WI38 (cell line): ENCODE measurements at regions not wholly inside any gene's neighbourhood (a gene's known extent, or its start where the extent isn't known, plus 50 kb on each side); places are given as distances from the start of the nearest gene placed in this dataset.

Experiments used
- H3K4me3 ChIP-seq: 2 replicates; pipeline ENCODE4 v1.5.1; 2011; ENCODE audit warnings: low read depth, mild to moderate bottlenecking, control low read depth, low read length
- TF ChIP-seq, protein P1 (sequence below): IDR thresholded peaks from 2 replicates; pipeline ENCODE4 v1.5.1; 2012; ENCODE audit warnings: low read depth, mild to moderate bottlenecking, control low read depth, low read length

- TF ChIP-seq, protein P1, sequence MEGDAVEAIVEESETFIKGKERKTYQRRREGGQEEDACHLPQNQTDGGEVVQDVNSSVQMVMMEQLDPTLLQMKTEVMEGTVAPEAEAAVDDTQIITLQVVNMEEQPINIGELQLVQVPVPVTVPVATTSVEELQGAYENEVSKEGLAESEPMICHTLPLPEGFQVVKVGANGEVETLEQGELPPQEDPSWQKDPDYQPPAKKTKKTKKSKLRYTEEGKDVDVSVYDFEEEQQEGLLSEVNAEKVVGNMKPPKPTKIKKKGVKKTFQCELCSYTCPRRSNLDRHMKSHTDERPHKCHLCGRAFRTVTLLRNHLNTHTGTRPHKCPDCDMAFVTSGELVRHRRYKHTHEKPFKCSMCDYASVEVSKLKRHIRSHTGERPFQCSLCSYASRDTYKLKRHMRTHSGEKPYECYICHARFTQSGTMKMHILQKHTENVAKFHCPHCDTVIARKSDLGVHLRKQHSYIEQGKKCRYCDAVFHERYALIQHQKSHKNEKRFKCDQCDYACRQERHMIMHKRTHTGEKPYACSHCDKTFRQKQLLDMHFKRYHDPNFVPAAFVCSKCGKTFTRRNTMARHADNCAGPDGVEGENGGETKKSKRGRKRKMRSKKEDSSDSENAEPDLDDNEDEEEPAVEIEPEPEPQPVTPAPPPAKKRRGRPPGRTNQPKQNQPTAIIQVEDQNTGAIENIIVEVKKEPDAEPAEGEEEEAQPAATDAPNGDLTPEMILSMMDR = no peak
These were observed 188.4 kb downstream of the PCSK1 start for GRCh38 chr5:96244696-96245095.

GRCh38 chr5:96243862-96244261 lies 189.2 kb downstream of the PCSK1 start:
- TF ChIP-seq, protein P1 = no peak
- no peak overlapping the region for H3K4me3 ChIP-seq

More at GRCh38 chr5:96244696-96245095, 188.4 kb downstream of the PCSK1 start:
- H3K4me3 ChIP-seq = no peak overlapping the region

DNA sequence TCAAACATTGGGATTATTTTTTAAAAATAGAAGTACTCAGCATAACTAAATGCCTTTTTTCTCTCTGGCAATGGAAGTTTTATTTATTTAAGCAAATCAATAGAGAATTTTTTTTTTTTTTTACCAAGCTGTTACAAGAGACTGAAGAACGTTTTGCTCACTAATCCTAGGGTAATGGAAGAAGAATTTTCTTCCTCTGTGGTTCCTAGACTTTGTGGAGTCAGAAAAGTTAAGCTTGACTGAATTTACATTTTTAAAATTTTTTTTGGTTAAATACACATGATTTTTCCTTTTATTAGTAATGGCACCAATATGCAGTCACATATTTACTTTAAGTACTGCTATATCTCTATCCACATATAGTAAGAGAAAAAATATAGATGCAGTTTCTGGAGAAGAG lies 189.8 kb downstream of the PCSK1 start:
- TF ChIP-seq, protein P1 = no peak
- no peak overlapping the region for H3K4me3 ChIP-seq

GRCh38 chr5:96242571-96242970 lies 190.5 kb downstream of the PCSK1 start:
- no peak overlapping the region for H3K4me3 ChIP-seq
- TF ChIP-seq, protein P1 = no peak

GRCh38 chr5:96236831-96237230 lies 196.2 kb downstream of the PCSK1 start:
- H3K4me3 ChIP-seq = no peak overlapping the region
- TF ChIP-seq, protein P1 = no peak

- TF ChIP-seq, protein P1 = no peak
- no peak overlapping the region for H3K4me3 ChIP-seq
These were observed 197.0 kb downstream of the PCSK1 start for GRCh38 chr5:96236051-96236450.

GRCh38 chr5:96235008-96235910 lies 197.8 kb downstream of the PCSK1 start:
- no peak overlapping the region for H3K4me3 ChIP-seq

More at GRCh38 chr5:96235008-96235910, 197.8 kb downstream of the PCSK1 start:
- TF ChIP-seq, protein P1 = no peak
